Epithelial cell of prostate (primary cell): ENCODE measurements at regions not wholly inside any gene's neighbourhood (a gene's known extent, or its start where the extent isn't known, plus 50 kb on each side); places are given as distances from the start of the nearest gene placed in this dataset.
"Not testable (repeated sequence)": the region's sequence is repeated elsewhere in the genome, so short reads cannot be mapped to it uniquely, and the experiment has no call there.

Source experiments
- DNase-seq: peaks from one replicate; pipeline ENCODE4 v3.0.0-alpha.2; 2011; ENCODE audit warnings: low read depth, low spot score
- H3K27ac ChIP-seq: fragments of 450-650 bp; 2 replicates; pipeline ENCODE4 v1.5.1; 2017; ENCODE audit warnings: mild to moderate bottlenecking

- DNase-seq = peak; percentile 60
- peak overlapping the region; percentile 92 for H3K27ac ChIP-seq
These were observed 359.1 kb downstream of the ZNF674 start for GRCh38 chrX:46185923-46186810.

- DNase-seq = peak; percentile 72
- peak overlapping the region; percentile 92 for H3K27ac ChIP-seq
These were observed 360.5 kb downstream of the ZNF674 start for GRCh38 chrX:46184749-46185148.

- DNase-seq = no peak
- peak overlapping the region; percentile 12 for H3K27ac ChIP-seq
These were observed 364.9 kb downstream of the ZNF674 start for GRCh38 chrX:46180258-46180687.

GRCh38 chrX:46179748-46180147 is 365.5 kb downstream of the ZNF674 start:
- H3K27ac ChIP-seq = peak overlapping the region; percentile 12
- DNase-seq = no peak

- DNase-seq = no peak
- H3K27ac ChIP-seq = no peak overlapping the region
These were observed 366.5 kb downstream of the ZNF674 start for GRCh38 chrX:46178763-46179162.

- H3K27ac ChIP-seq = no peak overlapping the region
- DNase-seq = no peak
These were observed 372.1 kb downstream of the ZNF674 start for GRCh38 chrX:46173159-46173558.

GRCh38 chrX:46171457-46171856 is 373.8 kb downstream of the ZNF674 start:
- DNase-seq, H3K27ac ChIP-seq: not testable (repeated sequence)

GRCh38 chrX:46169808-46170207 is 375.4 kb downstream of the ZNF674 start:
- DNase-seq = no peak
- no peak overlapping the region for H3K27ac ChIP-seq

GRCh38 chrX:46168254-46168653 is 377.0 kb downstream of the ZNF674 start:
- H3K27ac ChIP-seq = no peak overlapping the region

GRCh38 chrX:46165866-46166265 is 379.4 kb downstream of the ZNF674 start:
- peak overlapping the region; percentile 44 for H3K27ac ChIP-seq
- no peak for DNase-seq

More at GRCh38 chrX:46168254-46168653, 377.0 kb downstream of the ZNF674 start:
- no peak for DNase-seq

GRCh38 chrX:46165411-46165810 is 379.8 kb downstream of the ZNF674 start:
- DNase-seq = no peak
- H3K27ac ChIP-seq = peak overlapping the region; percentile 44

- no peak overlapping the region for H3K27ac ChIP-seq
- no peak for DNase-seq
These were observed 392.5 kb downstream of the ZNF674 start for GRCh38 chrX:46152756-46153155.

- not testable (repeated sequence) for H3K27ac ChIP-seq, DNase-seq
These were observed 393.9 kb downstream of the ZNF674 start for GRCh38 chrX:46151332-46151731.

GRCh38 chrX:46144566-46144965 is 400.7 kb downstream of the ZNF674 start:
- no peak overlapping the region for H3K27ac ChIP-seq
- DNase-seq = no peak

- H3K27ac ChIP-seq = no peak overlapping the region
- no peak for DNase-seq
These were observed 404.9 kb downstream of the ZNF674 start for GRCh38 chrX:46140272-46140671.

- no peak overlapping the region for H3K27ac ChIP-seq
- no peak for DNase-seq
These were observed 415.0 kb downstream of the ZNF674 start for GRCh38 chrX:46130247-46130646.

GRCh38 chrX:46125111-46125510 is 420.1 kb downstream of the ZNF674 start:
- no peak overlapping the region for H3K27ac ChIP-seq
- no peak for DNase-seq

GRCh38 chrX:46117234-46117633 is 428.0 kb downstream of the ZNF674 start:
- peak; percentile 2 for DNase-seq
- no peak overlapping the region for H3K27ac ChIP-seq

GRCh38 chrX:46087310-46087709 is 457.9 kb downstream of the ZNF674 start:
- H3K27ac ChIP-seq, DNase-seq: not testable (repeated sequence)

GRCh38 chrX:46080121-46080520 is 465.1 kb downstream of the ZNF674 start:
- not testable (repeated sequence) for H3K27ac ChIP-seq, DNase-seq

- H3K27ac ChIP-seq = no peak overlapping the region
- DNase-seq = no peak
These were observed 472.4 kb downstream of the ZNF674 start for GRCh38 chrX:46072791-46073190.

- DNase-seq = no peak
These were observed 472.8 kb downstream of the ZNF674 start for GRCh38 chrX:46072372-46072771.

More at GRCh38 chrX:46072372-46072771, 472.8 kb downstream of the ZNF674 start:
- H3K27ac ChIP-seq = no peak overlapping the region
